MCF 10A (cell line): ENCODE measurements at regions not wholly inside any gene's neighbourhood (a gene's known extent, or its start where the extent isn't known, plus 50 kb on each side); places are given as distances from the start of the nearest gene placed in this dataset.

Source experiments
- BruUV-seq: library from RNA; stranded (reverse); fragments of 400-500 nt; replicated peaks from 2 replicates; lab custom pipeline; 2021; lab: Mats Ljungman, UMichigan
- CTCF ChIA-PET: fragments of 300-600 bp; sonication (Branson Sonifier 250); formaldehyde crosslinking; extraction: SDS; loops from one replicate; lab custom pipeline; 2021; ENCODE audit warnings: antibody characterized with exemption, inconsistent platforms; lab: Yijun Ruan, JAX
- POLR2A ChIA-PET: fragments of 300-600, 350-650 bp; sonication (Branson Sonifier 250); formaldehyde crosslinking; extraction: SDS; loops from one replicate; lab custom pipeline; 2020; ENCODE audit warnings: antibody characterized with exemption, inconsistent platforms; lab: Yijun Ruan, JAX
- DNase-seq: peaks from one replicate; pipeline ENCODE4 v3.0.0-alpha.2; 2018; ENCODE audit not compliant: unreplicated experiment
- H3K27ac Mint-ChIP-seq: one replicate; pipeline ENCODE4 v1.8.0; 2022; ENCODE audit warnings: mild to moderate bottlenecking, low read depth, mixed read lengths; ENCODE audit not compliant: unreplicated experiment
- H3K27me3 Mint-ChIP-seq: one replicate; pipeline ENCODE4 v1.8.0; 2022; ENCODE audit warnings: mixed read lengths; ENCODE audit not compliant: insufficient read depth, unreplicated experiment
- H3K36me3 Mint-ChIP-seq: one replicate; pipeline ENCODE4 v1.8.0; 2022; ENCODE audit warnings: mild to moderate bottlenecking, moderate library complexity, mixed read lengths; ENCODE audit not compliant: insufficient read depth, unreplicated experiment
- H3K4me1 Mint-ChIP-seq: one replicate; pipeline ENCODE4 v1.8.0; 2022; ENCODE audit warnings: mixed read lengths; ENCODE audit not compliant: insufficient read depth, unreplicated experiment
- H3K4me3 Mint-ChIP-seq: one replicate; pipeline ENCODE4 v1.8.0; 2022; ENCODE audit warnings: mild to moderate bottlenecking, moderate library complexity, mixed read lengths; ENCODE audit not compliant: unreplicated experiment
- H3K9me3 Mint-ChIP-seq: one replicate; pipeline ENCODE4 v1.8.0; 2022; ENCODE audit warnings: mixed read lengths; ENCODE audit not compliant: unreplicated experiment
- intact Hi-C: fragments of 100-400 bp; cut with micrococcal nuclease; formaldehyde crosslinking; loops from 2 replicates; pipeline ENCODE4 v1.14.1; 2022
- TF ChIP-seq, protein P1 (sequence below): fragments of 200-600 bp; IDR thresholded peaks from one replicate; pipeline ENCODE4 v1.8.0; 2022; ENCODE audit warnings: antibody characterized with exemption, mild to moderate bottlenecking; ENCODE audit not compliant: unreplicated experiment

GRCh38 chr14:86221000-86221399 lies 691.1 kb downstream of the FLRT2 start:
- no peak overlapping the region for H3K27ac Mint-ChIP-seq
- intact Hi-C loops, result no loop called here
- H3K4me1 Mint-ChIP-seq, result peaks cover 6% of the 10 kb centered on the region
- no peaks in the 10 kb centered on the region for H3K36me3 Mint-ChIP-seq
- H3K4me3 Mint-ChIP-seq, result no peak overlapping the region
- peak; percentile 8 for DNase-seq
- ChIA-PET CTCF (no interaction called here), POLR2A (interaction anchor here (0.6 kb wide), 1 partner anchor 147 kb away, joined by 3 read pairs; no protein-coding TSS in a partner anchor)
- TF ChIP-seq, protein P1, sequence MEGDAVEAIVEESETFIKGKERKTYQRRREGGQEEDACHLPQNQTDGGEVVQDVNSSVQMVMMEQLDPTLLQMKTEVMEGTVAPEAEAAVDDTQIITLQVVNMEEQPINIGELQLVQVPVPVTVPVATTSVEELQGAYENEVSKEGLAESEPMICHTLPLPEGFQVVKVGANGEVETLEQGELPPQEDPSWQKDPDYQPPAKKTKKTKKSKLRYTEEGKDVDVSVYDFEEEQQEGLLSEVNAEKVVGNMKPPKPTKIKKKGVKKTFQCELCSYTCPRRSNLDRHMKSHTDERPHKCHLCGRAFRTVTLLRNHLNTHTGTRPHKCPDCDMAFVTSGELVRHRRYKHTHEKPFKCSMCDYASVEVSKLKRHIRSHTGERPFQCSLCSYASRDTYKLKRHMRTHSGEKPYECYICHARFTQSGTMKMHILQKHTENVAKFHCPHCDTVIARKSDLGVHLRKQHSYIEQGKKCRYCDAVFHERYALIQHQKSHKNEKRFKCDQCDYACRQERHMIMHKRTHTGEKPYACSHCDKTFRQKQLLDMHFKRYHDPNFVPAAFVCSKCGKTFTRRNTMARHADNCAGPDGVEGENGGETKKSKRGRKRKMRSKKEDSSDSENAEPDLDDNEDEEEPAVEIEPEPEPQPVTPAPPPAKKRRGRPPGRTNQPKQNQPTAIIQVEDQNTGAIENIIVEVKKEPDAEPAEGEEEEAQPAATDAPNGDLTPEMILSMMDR, result no peak
- no TSS peak for BruUV-seq
- no peaks in the 10 kb centered on the region for H3K27me3 Mint-ChIP-seq
- H3K9me3 Mint-ChIP-seq, result peaks cover 15% of the 10 kb centered on the region

GRCh38 chr14:86217523-86217922 lies 687.6 kb downstream of the FLRT2 start:
- no peak overlapping the region for H3K27ac Mint-ChIP-seq
- H3K4me3 Mint-ChIP-seq, result no peak overlapping the region
- ChIA-PET POLR2A (no interaction called here), CTCF (no interaction called here)
- peaks cover 6% of the 10 kb centered on the region for H3K4me1 Mint-ChIP-seq
- no peaks in the 10 kb centered on the region for H3K27me3 Mint-ChIP-seq
- no peaks in the 10 kb centered on the region for H3K36me3 Mint-ChIP-seq
- TF ChIP-seq, protein P1, result no peak
- no peak for DNase-seq
- no TSS peak for BruUV-seq
- intact Hi-C loops, result no loop called here
- H3K9me3 Mint-ChIP-seq, result no peaks in the 10 kb centered on the region

DNA sequence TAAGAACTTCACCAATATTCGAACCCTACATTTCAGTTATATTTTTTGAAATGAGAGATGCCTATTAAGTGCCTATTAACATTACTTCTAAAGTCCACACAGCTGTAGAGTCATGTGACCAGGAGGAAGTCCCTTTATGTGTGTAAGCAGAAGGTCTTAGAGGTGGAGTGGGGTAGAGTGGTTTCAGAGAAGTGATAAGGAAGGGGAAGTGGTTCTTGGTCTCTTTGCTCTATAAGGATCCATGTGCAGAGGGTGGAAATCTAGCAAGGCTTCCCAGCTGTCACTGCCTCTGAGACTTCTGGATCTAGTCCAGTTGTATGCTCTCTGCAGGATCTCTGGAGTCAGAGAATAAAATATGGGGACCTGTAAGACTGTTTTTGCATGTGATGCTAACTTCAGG lies 673.9 kb downstream of the FLRT2 start:
- Mint-ChIP-seq H3K27me3 (no peaks in the 10 kb centered on the region), H3K36me3 (peaks cover 4% of the 10 kb centered on the region), H3K4me1 (no peaks in the 10 kb centered on the region), H3K27ac (no peak overlapping the region), H3K4me3 (no peak overlapping the region), H3K9me3 (no peaks in the 10 kb centered on the region)
- TF ChIP-seq, protein P1, result no peak
- intact Hi-C loops, result no loop called here
- ChIA-PET CTCF (no interaction called here), POLR2A (no interaction called here)
- no peak for DNase-seq
- BruUV-seq, result no TSS peak

- ChIA-PET CTCF (interaction anchor here (0.6 kb wide), 2 partner anchors 27 to 471 kb away, joined by 3 read pairs; no protein-coding TSS in a partner anchor), POLR2A (no interaction called here)
- Mint-ChIP-seq H3K27me3 (no peaks in the 10 kb centered on the region), H3K27ac (no peak overlapping the region), H3K36me3 (no peaks in the 10 kb centered on the region), H3K9me3 (no peaks in the 10 kb centered on the region), H3K4me3 (no peak overlapping the region), H3K4me1 (peaks cover 8% of the 10 kb centered on the region)
- DNase-seq, result peak; percentile 7
- TF ChIP-seq, protein P1, result no peak
- BruUV-seq, result no TSS peak
- intact Hi-C loops, result no loop called here
Observed at GRCh38 chr14:86196471-86196870, 666.5 kb downstream of the FLRT2 start.
